Uterus (tissue), 3 donors: ENCODE measurements at regions not wholly inside any gene's neighbourhood (a gene's known extent, or its start where the extent isn't known, plus 50 kb on each side); places are given as distances from the start of the nearest gene placed in this dataset.

ENCODE experiments used
- DNase-seq, 2 donors: peaks; one replicate each; pipeline ENCODE4 v3.0.0-alpha.2; 2019 to 2020
- H3K27ac ChIP-seq, 2 donors: fragments of 200-600 bp; sonication (generic); 1 replicate in 1 of 2; 2 replicates in 1 of 2; pipeline ENCODE4 v1.5.1; 2016 to 2018
- H3K27me3 ChIP-seq, 2 donors: fragments of 200-600 bp; sonication (generic); one replicate each; pipeline ENCODE4 v1.5.1; 2018 to 2019; ENCODE audit warnings: control low read depth in 1 of 2
- H3K36me3 ChIP-seq, 2 donors: fragments of 200-600 bp; sonication (generic); one replicate each; pipeline ENCODE4 v1.5.1; 2019; ENCODE audit warnings: control low read depth in 1 of 2
- H3K4me1 ChIP-seq, 2 donors: fragments of 200-600 bp; sonication (generic); one replicate each; pipeline ENCODE4 v1.5.1; 2018 to 2019; ENCODE audit warnings: control low read depth in 1 of 2
- H3K4me3 ChIP-seq, 2 donors: fragments of 200-600 bp; sonication (generic); 1 replicate in 1 of 2; 2 replicates in 1 of 2; pipeline ENCODE4 v1.5.1; 2018 to 2019; ENCODE audit warnings: mild to moderate bottlenecking in 1 of 2
- H3K9me3 ChIP-seq, 2 donors: fragments of 200-600 bp; sonication (generic); one replicate each; pipeline ENCODE4 v1.5.1; 2019; ENCODE audit warnings: control low read depth in 1 of 2
- CTCF ChIP-seq, 4 experiments: fragments of 200-600 bp in 2 of 4; fragments of 450-650 bp in 2 of 4; sonication (generic) in 2 of 4; IDR thresholded peaks; one replicate each; pipeline ENCODE4 v1.5.1; 2016 to 2019; ENCODE audit warnings: antibody characterized with exemption in 4 of 4, mild to moderate bottlenecking in 2 of 4, moderate library complexity in 1 of 4
- POLR2A ChIP-seq, 2 donors: fragments of 450-650 bp; IDR thresholded peaks; one replicate each; pipeline ENCODE4 v1.6.1; 2016; ENCODE audit warnings: antibody characterized with exemption in 2 of 2, mild to moderate bottlenecking in 1 of 2, moderate library complexity in 1 of 2
- intact Hi-C: fragments of 100-400 bp; cut with DNase I; formaldehyde crosslinking; loops from one replicate; pipeline ENCODE4 v1.15.1; 2023; ENCODE audit warnings: low total_unique reads
- donor health status: DM: yes; HTN: yes; CAD: no.

- Histone ChIP-seq H3K4me3 (no peak overlapping the region), H3K27me3 (no peaks in the 10 kb centered on the region), H3K4me1 (no peaks in the 10 kb centered on the region), H3K36me3 (no peaks in the 10 kb centered on the region), H3K27ac (no peak overlapping the region), H3K9me3 (no peaks in the 10 kb centered on the region)
- DNase-seq = no peak
- intact Hi-C loops = no loop called here
- no peak for TF ChIP-seq POLR2A (IDR thresholded peaks at IDR 0.05)
- no peak for TF ChIP-seq CTCF (IDR thresholded peaks at IDR 0.05)
Observed at GRCh38 chrX:96575011-96575410, 109.6 kb upstream of the DIAPH2 start.

GRCh38 chrX:96576368-96576767 lies 108.3 kb upstream of the DIAPH2 start:
- intact Hi-C loops = no loop called here
- Histone ChIP-seq H3K36me3 (no peaks in the 10 kb centered on the region), H3K9me3 (no peaks in the 10 kb centered on the region), H3K4me1 (no peaks in the 10 kb centered on the region), H3K4me3 (no peak overlapping the region), H3K27me3 (no peaks in the 10 kb centered on the region), H3K27ac (no peak overlapping the region)
- DNase-seq = no peak
- TF ChIP-seq POLR2A (IDR thresholded peaks at IDR 0.05) (no peak), CTCF (IDR thresholded peaks at IDR 0.05) (no peak)

GRCh38 chrX:96578781-96579180 lies 105.9 kb upstream of the DIAPH2 start:
- no peak for DNase-seq
- H3K27ac ChIP-seq = no peak overlapping the region
- no peak for TF ChIP-seq POLR2A (IDR thresholded peaks at IDR 0.05)
- TF ChIP-seq CTCF (IDR thresholded peaks at IDR 0.05) = no peak
- H3K27me3 ChIP-seq = no peaks in the 10 kb centered on the region
- H3K4me1 ChIP-seq = no peaks in the 10 kb centered on the region
- intact Hi-C loops = no loop called here
- no peak overlapping the region for H3K4me3 ChIP-seq
- no peaks in the 10 kb centered on the region for H3K36me3 ChIP-seq
- H3K9me3 ChIP-seq = no peaks in the 10 kb centered on the region

- Histone ChIP-seq H3K27ac (no peak overlapping the region), H3K27me3 (no peaks in the 10 kb centered on the region), H3K36me3 (no peaks in the 10 kb centered on the region), H3K4me1 (no peaks in the 10 kb centered on the region), H3K4me3 (no peak overlapping the region), H3K9me3 (no peaks in the 10 kb centered on the region)
- intact Hi-C loops = no loop called here
- TF ChIP-seq CTCF (IDR thresholded peaks at IDR 0.05) (no peak), POLR2A (IDR thresholded peaks at IDR 0.05) (no peak)
- DNase-seq = no peak
Observed at GRCh38 chrX:96579252-96579651, 105.4 kb upstream of the DIAPH2 start.

DNA sequence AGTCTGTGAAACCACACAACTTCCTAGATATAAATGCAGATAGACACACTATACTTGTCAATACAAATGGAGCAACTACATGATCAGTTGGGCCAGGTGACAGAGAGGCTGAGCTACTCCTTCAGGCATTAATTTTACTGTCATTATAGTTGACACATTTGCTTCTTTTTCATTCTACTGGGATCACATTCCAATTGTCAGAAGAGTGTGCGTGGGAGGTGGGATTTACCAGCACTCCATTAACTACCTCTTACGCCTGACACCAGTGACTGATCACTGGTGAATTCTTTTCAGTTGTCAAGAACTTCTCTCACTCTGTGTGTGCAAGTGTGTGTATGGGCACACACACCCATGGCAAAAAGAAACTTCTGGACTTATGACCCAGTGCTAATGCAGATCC lies 94.2 kb upstream of the DIAPH2 start:
- H3K9me3 ChIP-seq = no peaks in the 10 kb centered on the region
- intact Hi-C loops = no loop called here
- no peak for DNase-seq
- no peaks in the 10 kb centered on the region for H3K27me3 ChIP-seq
- no peak overlapping the region for H3K27ac ChIP-seq
- no peaks in the 10 kb centered on the region for H3K4me1 ChIP-seq
- no peak overlapping the region for H3K4me3 ChIP-seq
- TF ChIP-seq CTCF (IDR thresholded peaks at IDR 0.05) (no peak), POLR2A (IDR thresholded peaks at IDR 0.05) (no peak)
- H3K36me3 ChIP-seq = no peaks in the 10 kb centered on the region
